ENCODE measurements at regions not wholly inside any gene's neighbourhood (a gene's known extent, or its start where the extent isn't known, plus 50 kb on each side); places are given as distances from the start of the nearest gene placed in this dataset.
A peak's percentile ranks its signal among the peaks of the same experiment; 100 is the strongest.

DNA sequence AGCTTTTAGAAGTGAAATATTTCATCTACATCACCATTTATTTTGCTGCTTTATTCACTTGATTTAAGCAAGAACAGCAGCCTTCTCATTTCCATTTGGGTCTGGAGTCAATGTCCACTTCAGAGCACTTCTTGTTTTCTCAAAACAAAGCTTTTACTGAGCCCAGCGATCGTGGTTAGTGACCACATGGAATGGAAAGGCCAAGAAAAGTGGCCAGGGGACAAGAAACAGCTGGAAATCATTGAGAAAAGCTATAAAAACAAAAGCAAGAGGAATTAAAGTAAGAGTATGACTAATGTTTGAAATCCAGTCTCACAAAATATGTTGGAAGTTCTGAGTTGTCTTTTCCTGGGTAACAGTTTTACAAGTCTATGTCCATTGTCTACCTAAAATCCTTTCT lies 328.4 kb upstream of the INTU start:
- Histone ChIP-seq H3K4me3 (no peak overlapping the region), H3K9me3 (peaks cover 0 to 24% (median 0%) of the 10 kb centered on the region in 3 donors), H3K4me1 (no peaks in the 10 kb centered on the region), H3K27ac (no peak overlapping the region), H3K36me3 (no peaks in the 10 kb centered on the region), H3K27me3 (no peaks in the 10 kb centered on the region)
- TF ChIP-seq, protein P1, sequence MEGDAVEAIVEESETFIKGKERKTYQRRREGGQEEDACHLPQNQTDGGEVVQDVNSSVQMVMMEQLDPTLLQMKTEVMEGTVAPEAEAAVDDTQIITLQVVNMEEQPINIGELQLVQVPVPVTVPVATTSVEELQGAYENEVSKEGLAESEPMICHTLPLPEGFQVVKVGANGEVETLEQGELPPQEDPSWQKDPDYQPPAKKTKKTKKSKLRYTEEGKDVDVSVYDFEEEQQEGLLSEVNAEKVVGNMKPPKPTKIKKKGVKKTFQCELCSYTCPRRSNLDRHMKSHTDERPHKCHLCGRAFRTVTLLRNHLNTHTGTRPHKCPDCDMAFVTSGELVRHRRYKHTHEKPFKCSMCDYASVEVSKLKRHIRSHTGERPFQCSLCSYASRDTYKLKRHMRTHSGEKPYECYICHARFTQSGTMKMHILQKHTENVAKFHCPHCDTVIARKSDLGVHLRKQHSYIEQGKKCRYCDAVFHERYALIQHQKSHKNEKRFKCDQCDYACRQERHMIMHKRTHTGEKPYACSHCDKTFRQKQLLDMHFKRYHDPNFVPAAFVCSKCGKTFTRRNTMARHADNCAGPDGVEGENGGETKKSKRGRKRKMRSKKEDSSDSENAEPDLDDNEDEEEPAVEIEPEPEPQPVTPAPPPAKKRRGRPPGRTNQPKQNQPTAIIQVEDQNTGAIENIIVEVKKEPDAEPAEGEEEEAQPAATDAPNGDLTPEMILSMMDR (IDR thresholded peaks at IDR 0.05) = no peak
- no peak for TF ChIP-seq POLR2AphosphoS5 (IDR thresholded peaks at IDR 0.05)
- no peak for TF ChIP-seq EP300 (IDR thresholded peaks at IDR 0.05)
- TF ChIP-seq POLR2A (IDR thresholded peaks at IDR 0.05) = no peak
- ATAC-seq = no peak
- WGBS, 2 donors (ENCODE audit: low coverage in 1 of 2) = 44% methylated on average over 2 of the region's 2 CpGs; no CpG with 5 or more reads in 1 of the 2 donors

- TF ChIP-seq POLR2AphosphoS5 (IDR thresholded peaks at IDR 0.05) = no peak
- TF ChIP-seq EP300 (IDR thresholded peaks at IDR 0.05) = no peak
- TF ChIP-seq POLR2A (IDR thresholded peaks at IDR 0.05) = no peak
- TF ChIP-seq, protein P1 (IDR thresholded peaks at IDR 0.05) = no peak
- H3K4me1 ChIP-seq = no peaks in the 10 kb centered on the region
- no peaks in the 10 kb centered on the region for H3K36me3 ChIP-seq
- no peak overlapping the region for H3K27ac ChIP-seq
- H3K9me3 ChIP-seq = peaks cover 0 to 8% (median 0%) of the 10 kb centered on the region in 3 donors
- H3K4me3 ChIP-seq = no peak overlapping the region
- 64 to 81% methylated on average over 2 to 3 of the region's 3 CpGs for WGBS, 2 donors (ENCODE audit: low coverage in 1 of 2)
- no peak for ATAC-seq
- H3K27me3 ChIP-seq = no peaks in the 10 kb centered on the region
Measured at GRCh38 chr4:127307996-127308395, 324.8 kb upstream of the INTU start.

DNA sequence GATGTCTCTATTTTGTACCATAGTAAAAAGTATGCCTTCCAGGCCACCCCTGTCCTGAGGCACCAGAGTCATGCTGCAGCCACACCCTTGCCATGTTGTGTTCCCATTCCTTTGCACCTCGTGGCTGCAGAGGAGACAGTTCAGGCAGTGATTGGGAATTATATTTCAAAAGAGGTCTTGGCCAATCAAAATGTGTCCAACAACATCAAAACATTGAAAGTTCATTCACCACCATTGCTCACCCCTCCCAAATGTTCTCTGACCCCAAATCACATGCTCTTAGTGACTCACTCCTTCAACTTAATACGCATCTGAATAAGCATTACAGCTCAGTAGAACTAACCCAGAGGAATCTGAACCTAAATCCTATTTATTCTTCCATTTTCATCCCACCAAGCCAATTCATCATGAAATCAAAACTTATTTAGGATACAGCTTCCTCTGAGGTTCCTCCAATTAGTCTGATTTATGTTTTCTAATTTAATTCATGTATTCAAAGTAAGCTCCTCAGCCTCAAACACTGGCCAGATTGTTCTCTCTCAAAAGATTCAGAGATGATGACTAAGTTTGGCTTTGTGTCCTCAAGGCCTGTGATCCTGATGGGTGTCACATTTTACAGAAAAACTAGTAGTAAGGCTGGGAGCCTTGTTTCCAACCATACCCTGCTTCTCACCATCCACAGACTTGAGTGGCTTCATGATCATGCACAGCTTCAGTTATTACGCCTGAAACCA lies 323.2 kb upstream of the INTU start:
- H3K4me3 ChIP-seq = no peak overlapping the region
- WGBS, 2 donors (ENCODE audit: low coverage in 1 of 2) = 63 to 92% methylated on average over 3 of the region's 3 CpGs
- no peaks in the 10 kb centered on the region for H3K27me3 ChIP-seq
- TF ChIP-seq POLR2AphosphoS5 (IDR thresholded peaks at IDR 0.05) = no peak
- no peak for TF ChIP-seq EP300 (IDR thresholded peaks at IDR 0.05)
- TF ChIP-seq, protein P1 (IDR thresholded peaks at IDR 0.05) = no peak
- TF ChIP-seq POLR2A (IDR thresholded peaks at IDR 0.05) = no peak
- peak; percentile 22 for ATAC-seq
- H3K36me3 ChIP-seq = no peaks in the 10 kb centered on the region
- H3K4me1 ChIP-seq = no peaks in the 10 kb centered on the region
- no peak overlapping the region for H3K27ac ChIP-seq
- H3K9me3 ChIP-seq = peaks cover 0 to 23% (median 0%) of the 10 kb centered on the region in 3 donors

GRCh38 chr4:127311371-127311770 lies 321.4 kb upstream of the INTU start:
- TF ChIP-seq EP300 (IDR thresholded peaks at IDR 0.05) = no peak
- TF ChIP-seq POLR2A (IDR thresholded peaks at IDR 0.05) = no peak
- no peak for TF ChIP-seq POLR2AphosphoS5 (IDR thresholded peaks at IDR 0.05)
- TF ChIP-seq, protein P1 (IDR thresholded peaks at IDR 0.05) = no peak
- H3K36me3 ChIP-seq = no peaks in the 10 kb centered on the region
- no peak for ATAC-seq
- no peaks in the 10 kb centered on the region for H3K4me1 ChIP-seq
- H3K9me3 ChIP-seq = peaks cover 0 to 23% (median 0%) of the 10 kb centered on the region in 3 donors
- no peak overlapping the region for H3K27ac ChIP-seq
- H3K27me3 ChIP-seq = no peaks in the 10 kb centered on the region
- WGBS, 2 donors (ENCODE audit: low coverage in 1 of 2) = 36 to 88% methylated on average over 1 of the region's 1 CpG
- no peak overlapping the region for H3K4me3 ChIP-seq

DNA sequence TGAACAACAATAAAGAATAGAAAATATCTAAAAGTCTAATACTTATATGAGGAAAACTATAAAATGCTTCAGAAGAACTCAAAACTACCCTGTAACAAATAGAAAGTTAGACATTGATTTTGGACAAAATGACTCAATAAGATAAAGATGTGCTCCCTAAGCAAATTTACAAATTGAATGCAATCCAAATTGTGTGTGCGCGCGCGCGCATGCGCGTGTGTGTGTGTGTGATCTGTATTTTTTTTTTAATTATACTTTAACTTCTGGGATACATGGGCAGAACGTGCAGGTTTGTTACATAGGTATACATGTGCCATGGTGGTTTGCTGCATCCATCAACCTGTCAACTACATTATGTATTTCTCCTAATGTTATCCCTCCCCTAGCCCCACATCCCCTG lies 320.8 kb upstream of the INTU start:
- Histone ChIP-seq H3K27ac (no peak overlapping the region), H3K27me3 (no peaks in the 10 kb centered on the region), H3K9me3 (peaks cover 0 to 23% (median 0%) of the 10 kb centered on the region in 3 donors), H3K36me3 (no peaks in the 10 kb centered on the region), H3K4me3 (no peak overlapping the region), H3K4me1 (no peaks in the 10 kb centered on the region)
- TF ChIP-seq POLR2AphosphoS5 (IDR thresholded peaks at IDR 0.05) (no peak), EP300 (IDR thresholded peaks at IDR 0.05) (no peak)
- TF ChIP-seq, protein P1 (IDR thresholded peaks at IDR 0.05) = no peak
- ATAC-seq = no peak
- WGBS, 2 donors (ENCODE audit: low coverage in 1 of 2) = 87 to 88% methylated on average over 8 of the region's 8 CpGs
